Globus pallidus (tissue), 1 donor: ENCODE measurements at regions not wholly inside any gene's neighbourhood (a gene's known extent, or its start where the extent isn't known, plus 50 kb on each side); places are given as distances from the start of the nearest gene placed in this dataset.

ENCODE experiments used
- DNase-seq: peaks from one replicate; pipeline ENCODE4 v3.0.0-alpha.2; 2015; ENCODE audit warnings: low spot score

- no peak for DNase-seq
These were observed 289.4 kb upstream of the MYOCD start for GRCh38 chr17:12376276-12376675.

DNA sequence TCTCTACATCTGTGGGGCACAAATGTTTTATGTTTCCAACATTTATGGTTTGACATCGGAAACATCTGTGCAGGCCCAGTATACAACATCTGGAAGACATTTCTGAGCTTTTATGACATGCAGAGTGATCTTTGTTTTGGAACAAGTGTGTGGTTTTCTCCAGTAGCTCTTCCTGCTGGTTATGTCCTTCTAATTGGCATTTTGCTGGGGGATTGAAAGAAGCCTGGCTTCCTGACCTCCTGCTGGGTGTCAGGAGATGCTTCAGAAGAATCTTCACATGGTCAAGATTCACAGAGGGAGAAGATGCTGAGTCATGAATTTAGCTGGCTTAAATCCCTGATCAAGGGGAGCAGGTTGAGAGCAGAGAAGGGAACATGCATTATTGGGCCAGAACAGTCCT, 279.5 kb upstream of the MYOCD start:
- no peak for DNase-seq

- DNase-seq, result no peak
These were observed 277.5 kb upstream of the MYOCD start for GRCh38 chr17:12388226-12388625.

DNA sequence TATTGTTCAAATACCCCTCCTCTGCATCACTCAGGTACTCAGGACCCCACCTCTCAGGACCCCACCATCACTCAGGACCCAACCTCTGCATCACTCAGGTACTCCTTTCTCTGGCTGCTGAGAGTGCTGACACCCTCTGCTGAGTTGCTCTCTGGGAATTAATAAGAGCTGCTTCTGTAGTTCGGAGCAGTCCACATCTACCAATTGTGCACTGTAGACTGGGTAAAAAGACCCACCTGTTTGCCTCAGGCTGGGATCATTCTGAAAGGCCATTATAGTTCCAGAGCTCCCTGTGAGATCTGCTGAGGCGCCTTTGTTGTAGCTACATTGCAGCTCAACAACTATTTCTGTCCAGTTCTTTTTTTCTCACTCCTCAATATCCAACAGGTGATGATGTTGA, 276.3 kb upstream of the MYOCD start:
- no peak for DNase-seq

DNA sequence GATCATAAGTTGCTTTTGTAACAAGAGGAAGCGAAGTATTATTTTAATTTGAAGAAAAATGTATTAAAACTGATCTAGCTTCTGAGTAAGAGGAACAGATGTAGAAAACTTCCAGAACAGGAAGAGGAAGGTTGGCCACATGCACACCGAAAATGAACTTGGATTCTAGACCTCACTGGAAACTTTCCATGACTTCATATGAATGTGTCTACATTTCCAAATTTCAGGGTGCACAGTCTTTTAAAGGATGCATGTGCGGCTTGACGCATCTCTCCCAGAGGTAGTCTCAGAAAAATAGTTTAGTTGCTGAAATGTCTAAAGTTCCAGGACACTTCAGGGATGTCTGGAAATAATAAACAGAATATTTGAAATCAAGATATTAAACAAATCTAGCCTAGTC, 275.1 kb upstream of the MYOCD start:
- no peak for DNase-seq

GRCh38 chr17:12391468-12391867, 274.2 kb upstream of the MYOCD start:
- DNase-seq, result no peak

DNA sequence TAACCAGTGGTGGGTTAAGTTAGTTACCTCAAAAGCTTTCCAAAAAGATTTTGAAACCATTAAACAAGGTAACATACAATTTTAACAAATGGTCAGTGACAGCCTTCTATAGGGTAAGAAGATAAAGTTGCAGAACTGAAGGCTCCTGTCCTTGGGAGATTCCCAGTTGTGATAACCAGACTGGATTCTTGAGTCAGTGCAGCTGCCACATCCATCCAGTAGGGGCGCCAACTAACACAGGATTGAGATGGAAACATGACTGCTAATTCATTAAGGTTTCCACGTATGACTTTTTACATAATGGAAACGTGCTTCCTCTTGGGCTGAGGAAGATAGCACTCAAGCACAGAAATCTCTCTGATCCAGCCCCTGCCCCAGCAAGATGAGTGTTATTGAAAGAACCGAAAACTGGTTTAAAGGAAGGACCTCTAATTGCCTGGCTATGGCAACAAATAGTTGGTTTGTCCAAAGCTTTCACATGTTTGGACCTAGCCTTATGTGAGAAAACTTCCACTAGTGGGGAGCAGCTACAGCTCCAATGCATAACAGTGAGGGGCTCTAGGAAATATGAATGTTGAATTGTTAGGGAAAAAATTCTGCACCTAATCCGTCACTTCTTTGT, 269.8 kb upstream of the MYOCD start:
- DNase-seq, result no peak

- no peak for DNase-seq
These were observed 267.1 kb upstream of the MYOCD start for GRCh38 chr17:12398441-12399051.

- no peak for DNase-seq
These were observed 262.6 kb upstream of the MYOCD start for GRCh38 chr17:12402963-12403622.

- no peak for DNase-seq
These were observed 261.8 kb upstream of the MYOCD start for GRCh38 chr17:12403881-12404398.

GRCh38 chr17:12406623-12407215, 259.0 kb upstream of the MYOCD start:
- no peak for DNase-seq

GRCh38 chr17:12407495-12408252, 258.0 kb upstream of the MYOCD start:
- no peak for DNase-seq

DNA sequence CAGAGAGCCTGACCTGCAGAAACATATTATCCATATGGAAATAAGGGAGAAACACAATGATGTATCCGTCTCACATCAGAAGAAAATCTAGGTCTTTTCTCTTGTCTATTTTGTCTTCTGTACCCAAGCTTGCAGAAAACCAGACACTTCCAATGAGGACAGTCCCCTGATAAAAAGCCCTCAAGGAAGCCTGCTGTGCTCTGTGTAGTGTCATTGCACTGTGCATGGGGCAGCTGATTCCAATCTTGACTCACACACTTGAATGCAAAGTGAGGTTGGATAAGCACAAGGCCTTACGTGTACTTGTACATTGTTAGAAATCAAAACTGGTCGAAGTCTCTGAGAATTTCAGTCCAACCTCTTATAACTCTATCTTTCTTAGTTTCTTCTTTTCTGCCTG, 256.6 kb upstream of the MYOCD start:
- no peak for DNase-seq

DNA sequence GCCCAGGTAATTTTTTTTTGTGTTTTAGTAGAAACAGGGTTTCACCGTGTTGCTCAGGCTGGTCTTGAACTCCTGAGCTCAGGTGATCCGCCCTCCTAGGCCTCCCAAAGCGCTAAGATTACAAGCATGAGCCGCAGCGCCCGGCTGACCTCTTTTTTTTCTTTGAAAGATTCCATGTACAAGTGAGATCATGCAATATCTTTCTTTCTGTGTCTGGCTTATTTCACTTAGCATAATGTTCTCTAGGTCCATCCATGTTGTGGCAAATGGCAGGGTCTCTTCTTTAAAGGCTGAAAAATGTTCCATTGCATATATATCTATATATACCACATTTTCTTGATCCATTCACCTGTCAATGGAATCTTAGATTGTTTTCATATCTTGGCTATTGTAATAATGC, 255.0 kb upstream of the MYOCD start:
- DNase-seq, result no peak

GRCh38 chr17:12415031-12415430, 250.7 kb upstream of the MYOCD start:
- DNase-seq, result no peak

GRCh38 chr17:12421077-12421476, 244.6 kb upstream of the MYOCD start:
- no peak for DNase-seq

- no peak for DNase-seq
These were observed 243.9 kb upstream of the MYOCD start for GRCh38 chr17:12421646-12422306.

DNA sequence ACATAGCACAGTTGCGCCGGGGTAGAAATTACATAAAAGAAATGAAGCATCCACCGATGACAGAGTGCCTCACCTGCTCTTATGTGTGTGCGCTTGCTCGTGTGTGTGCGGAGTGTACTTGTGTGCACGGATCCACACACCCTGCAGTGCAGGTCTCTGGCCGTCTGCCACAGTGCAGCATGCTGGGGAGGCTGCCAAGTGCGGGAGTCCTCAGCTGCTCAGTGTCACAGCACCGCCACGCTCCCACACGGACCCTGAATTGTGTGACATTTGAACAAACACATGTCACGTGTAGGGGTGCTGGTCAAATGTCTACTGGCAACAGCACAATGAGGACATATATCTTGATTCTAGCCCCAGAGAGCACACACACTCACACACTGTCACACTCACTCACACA, 243.0 kb upstream of the MYOCD start:
- peak; percentile 6 for DNase-seq

- no peak for DNase-seq
These were observed 242.4 kb upstream of the MYOCD start for GRCh38 chr17:12423337-12423736.

- no peak for DNase-seq
These were observed 236.6 kb upstream of the MYOCD start for GRCh38 chr17:12429116-12429515.

- DNase-seq, result no peak
These were observed 234.5 kb upstream of the MYOCD start for GRCh38 chr17:12431188-12431587.

DNA sequence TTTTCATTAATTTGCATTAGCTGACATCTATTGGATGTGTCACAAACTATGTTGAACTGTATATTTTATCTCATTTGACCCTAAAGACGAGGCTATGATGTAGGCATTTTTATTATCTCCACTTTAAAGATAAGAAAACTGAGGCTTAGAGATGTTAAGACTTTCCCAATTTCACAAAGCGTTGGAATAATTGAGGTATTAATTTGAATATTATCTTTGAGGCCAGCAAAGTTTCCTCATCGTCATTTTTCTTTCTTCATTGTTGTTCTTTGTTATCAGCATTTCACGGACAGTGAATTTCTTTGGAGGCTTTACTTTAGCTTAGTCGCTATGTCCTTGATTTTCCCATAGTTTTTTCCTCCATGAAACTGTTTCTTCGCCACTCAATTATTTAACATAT, 227.5 kb upstream of the MYOCD start:
- no peak for DNase-seq
